ENCODE measurements at regions not wholly inside any gene's neighbourhood (a gene's known extent, or its start where the extent isn't known, plus 50 kb on each side); places are given as distances from the start of the nearest gene placed in this dataset.

DNA sequence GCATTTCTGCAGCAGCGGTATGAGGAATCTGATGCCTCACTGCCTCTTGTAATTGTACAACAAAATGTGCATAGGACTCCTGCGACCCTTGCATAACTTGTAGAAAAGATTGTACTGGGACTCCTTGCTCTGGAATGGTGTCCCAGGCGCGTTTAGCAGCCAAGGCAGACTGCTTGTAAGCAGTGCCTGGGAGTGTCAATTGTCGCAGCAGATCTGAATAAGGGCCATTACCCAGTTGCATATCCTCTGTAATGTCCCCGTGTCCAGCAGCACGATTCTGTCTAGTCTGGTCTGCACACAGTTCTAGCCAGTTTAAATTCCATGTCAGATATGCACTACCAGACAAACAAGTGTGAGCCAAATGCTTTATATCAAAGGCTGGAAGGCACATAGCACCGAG, 70.7 kb upstream of the BTN3A2 start:
- no peak for DNase-seq

DNA sequence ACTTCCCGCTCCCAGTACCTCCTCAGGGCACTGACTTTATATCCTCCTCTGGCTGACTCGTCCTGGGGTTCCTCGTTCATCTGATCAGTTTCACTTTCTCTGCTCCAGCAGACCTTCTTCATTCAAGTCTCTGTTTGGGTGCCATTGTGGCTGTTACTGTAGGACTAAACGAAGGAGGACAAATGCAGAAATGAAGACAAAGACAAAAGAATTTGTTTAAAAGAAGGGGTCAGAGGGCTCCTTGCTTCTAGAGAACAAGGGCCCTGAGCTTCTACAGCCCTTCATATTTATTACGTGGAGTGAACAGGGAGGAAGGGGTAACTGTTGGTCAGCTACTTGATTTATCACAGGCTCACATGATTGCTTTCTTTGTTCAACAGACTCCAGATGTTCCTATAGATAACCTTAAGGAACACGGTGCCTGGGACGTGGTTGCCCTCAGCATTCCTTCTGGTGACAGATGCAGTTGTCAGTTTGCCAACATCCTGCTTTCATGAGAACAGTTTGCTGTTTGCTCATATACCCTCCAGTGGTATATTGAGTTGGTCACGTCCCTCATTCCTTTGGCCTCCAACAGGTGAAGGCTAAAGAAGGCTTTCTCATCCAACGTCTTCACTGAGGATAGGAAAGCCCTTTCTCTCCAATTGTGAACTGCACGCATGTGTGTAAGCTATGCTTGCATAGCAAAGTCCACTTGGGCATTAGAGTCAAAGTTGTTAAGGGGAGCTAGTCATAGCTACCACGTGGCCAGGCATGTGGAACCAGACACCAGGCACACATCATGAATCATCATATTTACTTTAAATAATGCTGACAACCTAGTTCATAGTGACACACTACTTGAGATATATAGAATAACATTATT, 69.1 kb upstream of the BTN3A2 start:
- DNase-seq: peak; percentile 21 to 48

DNA sequence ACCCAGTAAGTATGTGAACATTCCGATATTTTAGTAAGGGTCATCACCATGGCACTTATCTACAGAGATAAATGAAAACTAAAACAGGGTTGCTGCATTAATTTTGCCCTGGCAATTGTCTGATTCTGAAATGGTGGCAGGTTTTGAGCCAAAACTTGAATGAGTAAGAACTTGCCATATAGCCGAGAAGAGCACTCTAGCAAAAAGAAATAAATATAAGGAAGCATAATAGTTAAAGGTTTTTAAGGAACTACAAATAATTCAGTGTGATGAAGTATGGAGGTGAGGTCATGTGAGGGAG, 68.5 kb upstream of the BTN3A2 start:
- no peak for DNase-seq

DNA sequence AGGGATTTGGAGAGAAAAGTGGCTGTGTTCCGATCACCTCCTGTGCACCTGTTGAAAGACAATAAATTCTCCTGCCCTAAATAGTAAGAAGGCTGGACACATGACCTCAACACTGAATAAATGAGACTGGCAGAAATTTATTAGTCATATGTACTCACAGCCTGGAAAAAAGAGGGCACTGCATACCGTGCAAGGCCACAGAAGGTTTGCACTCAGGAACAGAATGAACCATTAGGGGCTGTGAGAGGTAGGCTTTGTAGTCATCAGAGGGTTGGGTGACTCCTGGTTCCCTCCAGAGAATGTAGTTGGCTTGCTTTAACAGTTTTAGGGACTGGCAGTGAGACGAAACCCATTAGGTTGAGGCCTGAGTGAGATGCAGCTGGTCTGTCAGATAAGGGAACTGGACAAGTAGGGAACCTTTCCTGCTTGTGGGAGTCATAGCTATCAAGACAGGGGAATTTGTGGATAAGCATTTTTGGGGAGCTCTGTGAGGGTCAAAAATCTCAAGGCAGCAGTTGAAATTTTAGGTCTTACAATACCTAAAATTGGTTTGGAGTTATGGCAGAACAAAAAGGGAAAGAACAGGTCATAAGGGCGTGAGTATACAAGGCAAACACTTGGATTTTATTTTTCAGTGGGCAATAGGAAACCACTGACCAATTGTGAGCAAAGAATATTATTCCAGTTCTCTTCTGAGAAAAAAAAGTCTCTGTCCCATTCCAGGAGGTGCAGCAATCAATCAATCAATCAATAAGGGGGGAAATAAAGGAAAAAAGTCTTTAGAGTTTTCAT, 67.9 kb upstream of the BTN3A2 start:
- no peak for DNase-seq

DNA sequence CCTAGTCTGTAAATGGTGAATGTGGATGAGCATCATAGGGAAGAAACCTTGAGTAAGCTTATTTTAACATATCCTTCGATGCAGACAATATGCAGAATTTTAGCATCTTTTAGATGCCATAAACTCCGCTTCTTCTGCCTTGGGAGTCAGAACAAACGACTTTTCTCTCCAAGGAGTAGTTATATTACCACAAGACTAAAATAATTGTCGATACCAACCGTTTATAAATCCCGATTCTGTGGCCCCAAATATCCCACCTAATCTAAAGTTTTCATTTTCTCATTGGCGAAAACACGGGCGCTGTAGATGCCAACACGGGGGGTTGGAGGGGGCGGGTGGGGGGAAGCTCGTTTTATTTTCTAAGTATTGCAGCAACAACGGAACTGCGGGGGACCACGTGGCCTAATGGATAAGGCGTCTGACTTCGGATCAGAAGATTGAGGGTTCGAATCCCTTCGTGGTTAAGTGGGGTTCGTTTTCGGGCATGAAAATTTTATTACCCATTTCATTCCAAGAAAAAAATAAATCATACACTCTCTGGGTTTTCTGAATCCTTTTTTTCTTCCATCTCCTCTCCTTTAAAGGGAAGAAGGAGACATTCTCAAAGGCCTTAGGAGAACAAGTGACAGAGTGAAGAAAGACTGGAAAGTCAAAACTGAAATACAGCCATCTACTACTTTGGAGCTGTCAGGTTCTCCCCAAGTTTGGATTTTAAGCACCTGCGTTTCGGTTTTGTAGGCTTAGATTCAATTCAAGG, 65.5 kb upstream of the BTN3A2 start:
- no peak for DNase-seq

DNA sequence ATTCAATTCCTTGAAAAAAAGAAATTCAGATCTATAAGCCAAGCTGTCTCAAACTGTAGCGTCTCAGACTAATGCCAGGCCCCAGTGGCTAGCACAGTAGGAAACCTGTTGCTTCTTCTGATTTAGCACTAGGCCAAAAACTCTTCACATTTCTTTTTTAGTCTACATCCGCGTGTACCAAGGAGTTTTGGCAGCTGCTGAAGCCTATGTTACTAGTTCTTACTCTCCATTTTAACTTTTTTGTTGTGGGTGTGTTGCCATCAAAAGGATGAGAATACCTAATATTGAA, 65.0 kb upstream of the BTN3A2 start:
- DNase-seq: no peak

DNA sequence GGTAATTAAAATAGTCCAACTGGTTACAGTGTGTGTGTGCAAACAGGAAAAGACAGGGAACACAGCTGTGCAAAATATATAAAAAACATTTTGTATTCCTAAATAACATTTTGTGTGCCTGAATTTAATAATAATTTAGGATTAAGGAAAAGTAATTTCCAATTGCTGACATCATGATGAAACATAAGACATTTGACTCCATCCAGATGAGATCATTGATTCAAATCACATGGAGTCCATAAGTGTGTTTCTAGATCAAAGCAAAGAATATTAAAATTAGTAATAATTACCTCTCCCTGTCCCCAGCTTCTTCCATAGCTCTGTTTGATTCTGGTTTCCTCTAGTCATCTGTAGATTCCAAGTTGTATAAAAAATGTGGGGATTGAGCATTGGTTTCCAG, 64.6 kb upstream of the BTN3A2 start:
- no peak for DNase-seq

DNA sequence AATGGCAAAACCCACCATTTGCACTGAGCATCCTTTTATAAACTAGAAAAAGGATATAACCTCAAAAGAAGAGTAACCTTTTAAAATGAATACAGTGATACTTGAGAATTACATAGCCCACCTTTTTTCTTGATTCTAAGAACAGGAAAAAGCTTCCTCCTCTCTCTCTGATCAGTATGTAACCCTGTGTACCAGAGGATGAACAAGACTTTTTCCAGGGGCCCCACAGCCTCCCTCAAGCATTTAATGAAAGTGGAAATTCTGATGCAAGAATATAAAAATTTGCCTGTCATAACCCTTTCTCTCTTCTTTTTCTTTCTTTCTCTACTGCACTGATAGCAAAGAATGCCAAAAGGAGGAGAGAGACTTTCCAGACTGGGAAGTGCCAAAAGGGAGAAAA, 64.2 kb upstream of the BTN3A2 start:
- DNase-seq: no peak

DNA sequence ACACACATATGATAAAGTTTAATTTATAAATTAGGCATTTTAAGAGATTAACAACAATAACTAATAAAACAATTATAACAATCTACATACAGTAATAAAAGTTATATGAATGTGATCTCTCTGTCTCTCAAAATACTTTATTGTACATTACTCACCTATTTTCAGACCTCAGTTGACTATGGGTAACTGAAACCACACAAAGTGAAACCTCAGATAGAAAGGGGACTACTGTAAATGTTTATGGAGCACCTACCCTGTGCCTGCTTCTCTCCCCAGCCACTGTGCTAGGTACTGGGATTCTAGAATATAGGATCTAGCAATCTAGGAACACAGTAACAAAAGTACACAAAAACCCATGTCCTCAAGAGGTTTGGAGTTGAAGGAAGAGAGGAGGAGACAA, 63.4 kb upstream of the BTN3A2 start:
- DNase-seq: no peak

DNA sequence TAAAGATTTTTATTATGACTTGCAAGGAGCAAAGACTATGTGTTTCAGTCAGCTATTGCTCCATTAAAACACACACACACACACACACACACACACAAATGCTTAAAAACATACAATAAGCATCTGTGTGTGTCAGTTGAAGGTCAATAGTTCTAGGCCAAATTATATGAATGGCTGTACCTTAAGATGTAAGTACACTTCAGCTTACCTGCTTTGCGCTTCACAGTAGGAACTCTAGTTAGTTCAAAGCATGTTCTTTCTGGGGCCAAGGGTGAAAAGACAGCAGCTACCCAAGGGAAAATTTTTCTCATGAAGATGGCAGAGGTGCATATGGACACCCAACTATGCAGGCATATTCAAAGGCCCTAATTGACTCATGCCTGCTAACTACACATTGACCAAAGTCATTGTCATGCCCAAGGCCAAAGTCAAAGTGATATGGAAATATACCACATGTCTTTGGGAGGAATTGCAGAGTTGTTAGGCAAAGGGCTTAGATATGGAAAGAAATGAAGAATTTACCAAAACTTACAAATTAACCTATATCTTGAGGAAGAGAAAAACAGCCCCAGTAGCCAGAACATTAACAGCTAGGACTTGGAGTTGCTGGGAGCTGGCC, 61.9 kb upstream of the BTN3A2 start:
- no peak for DNase-seq

DNA sequence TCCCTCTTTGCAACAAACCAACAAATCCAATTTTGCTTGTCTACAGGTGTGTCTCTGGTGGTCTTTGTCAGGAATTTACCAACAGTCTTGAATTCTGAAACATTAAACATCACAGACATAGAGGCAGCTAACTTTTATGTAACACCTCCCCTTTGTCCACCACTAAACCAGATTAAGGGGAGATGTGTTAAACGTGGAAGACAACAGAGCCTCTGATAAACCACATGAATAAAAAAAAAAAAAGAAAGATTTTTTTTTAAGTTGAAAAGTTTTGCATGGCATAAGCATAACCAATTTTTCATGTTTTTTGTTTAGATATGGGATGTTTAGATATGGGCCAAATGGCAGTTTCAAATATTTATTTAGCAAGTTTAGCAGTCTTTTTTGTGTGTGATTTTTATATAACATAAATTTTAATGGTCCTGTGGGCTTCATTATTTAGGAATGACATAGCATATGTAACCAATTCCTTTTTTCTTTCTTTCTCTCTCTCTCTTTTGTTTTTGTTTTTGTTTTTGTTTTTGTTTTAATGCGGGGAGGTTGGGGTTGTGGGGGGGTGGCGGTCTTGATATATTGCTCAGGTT, 60.7 kb upstream of the BTN3A2 start:
- no peak for DNase-seq

DNA sequence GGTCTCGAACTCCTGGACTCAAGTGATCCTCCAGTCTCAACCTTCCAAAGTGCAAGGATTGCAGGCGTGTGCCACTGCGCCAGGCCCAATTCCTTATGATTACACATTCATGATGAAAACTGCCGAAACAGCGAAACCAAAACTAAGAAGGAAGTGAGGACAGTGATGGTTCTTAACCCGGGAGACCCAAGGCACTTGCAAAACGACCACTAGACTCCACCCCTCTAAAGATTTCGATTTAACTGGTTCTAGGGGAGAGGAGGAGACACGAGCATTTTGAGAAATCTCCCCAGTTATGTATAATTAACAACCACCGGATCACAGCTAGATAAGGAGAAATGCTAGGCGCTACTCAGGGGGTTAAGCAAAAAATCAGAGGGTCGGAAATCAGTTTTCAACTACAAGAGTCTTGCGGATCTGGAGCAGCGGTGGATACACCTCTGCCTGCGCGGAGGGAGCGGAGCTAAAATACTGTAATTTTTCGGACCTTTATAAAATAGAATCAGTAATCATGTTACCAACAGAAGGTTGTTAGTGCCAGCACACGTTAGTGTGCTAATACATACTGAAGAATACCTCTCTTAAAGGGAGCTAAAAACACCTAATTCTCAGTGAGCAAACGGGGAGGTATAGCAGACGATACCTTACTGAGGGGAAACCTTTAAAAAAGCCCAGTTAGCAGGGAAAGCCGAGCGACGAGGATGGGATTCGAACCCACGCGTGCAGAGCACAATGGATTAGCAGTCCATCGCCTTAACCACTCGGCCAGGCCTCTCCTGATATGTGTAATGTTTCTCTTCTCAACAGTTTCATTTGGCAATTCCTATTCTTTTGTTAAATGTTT, 60.0 kb upstream of the BTN3A2 start:
- peak; percentile 21 to 81 for DNase-seq

DNA sequence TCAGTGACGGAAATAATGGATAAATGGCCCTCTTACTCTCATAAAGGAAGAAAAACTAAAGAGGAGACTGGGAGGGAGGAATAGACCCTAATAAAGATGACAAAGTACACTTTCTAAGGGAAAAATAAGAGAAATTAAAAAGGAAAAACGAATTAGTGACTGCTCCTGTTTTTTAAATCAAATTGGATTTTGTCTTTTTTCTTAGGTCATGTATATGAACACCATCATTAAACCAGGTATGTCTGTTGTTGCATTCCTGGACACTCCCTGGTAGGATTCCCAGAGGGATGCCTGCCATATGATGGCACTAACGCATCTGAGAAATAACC, 59.4 kb upstream of the BTN3A2 start:
- no peak for DNase-seq

DNA sequence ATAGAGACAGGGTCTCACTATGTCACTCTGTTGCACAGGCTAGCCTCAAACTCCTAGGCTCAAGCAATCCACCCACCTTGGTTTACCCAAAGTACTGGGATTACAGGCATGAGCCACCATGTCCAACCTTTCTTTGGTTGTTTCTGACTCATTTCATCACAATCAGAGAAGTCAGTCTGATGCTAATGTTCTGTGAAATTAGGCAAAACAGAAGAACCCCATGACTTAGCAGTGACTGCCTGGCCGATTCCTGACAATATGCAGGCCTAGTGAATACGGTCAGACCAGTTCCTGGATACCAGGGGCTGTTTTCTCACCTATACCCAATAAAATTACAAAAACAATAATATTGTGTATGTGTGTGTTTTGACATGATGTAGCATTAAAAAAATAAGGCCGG, 58.8 kb upstream of the BTN3A2 start:
- DNase-seq: no peak

DNA sequence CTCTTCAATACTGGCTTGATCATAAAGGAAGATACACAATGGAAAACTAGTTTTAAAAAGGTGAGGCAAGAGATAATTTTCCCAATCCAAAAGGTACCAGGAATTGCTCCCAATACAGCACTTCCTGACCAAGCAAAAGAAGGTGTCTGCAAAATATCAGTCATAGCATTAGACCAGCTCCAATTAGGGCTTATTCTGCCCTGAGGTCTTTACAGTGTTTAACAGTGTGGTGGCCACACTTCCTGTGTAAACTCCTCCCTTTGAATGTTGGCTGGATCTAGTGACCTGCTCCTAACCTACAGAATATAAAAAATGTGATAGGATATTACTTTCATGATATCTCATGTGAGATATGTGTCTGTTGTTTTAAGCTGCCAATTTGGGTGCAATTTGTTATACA, 57.1 kb upstream of the BTN3A2 start:
- no peak for DNase-seq

DNA sequence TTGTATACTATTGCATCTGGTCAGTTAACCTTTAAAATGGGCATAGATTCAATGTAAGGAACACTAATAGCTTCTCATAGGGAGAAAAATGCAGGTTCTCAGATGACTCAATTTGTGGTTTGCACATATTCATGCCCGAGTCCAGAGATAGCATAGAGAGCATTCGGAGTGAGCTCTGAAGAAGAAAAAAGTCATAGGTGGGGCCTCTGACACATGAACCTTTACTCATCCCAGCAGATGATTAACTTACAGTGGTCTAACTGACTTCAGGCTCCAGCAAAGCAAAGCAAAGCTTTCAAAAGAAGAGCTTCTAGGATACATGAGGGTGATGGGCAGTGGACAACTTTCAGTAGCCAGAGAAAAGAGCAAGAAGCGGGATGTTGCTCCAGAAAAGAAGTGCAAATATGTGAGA, 55.3 kb upstream of the BTN3A2 start:
- peak; percentile 33 to 70 for DNase-seq

DNA sequence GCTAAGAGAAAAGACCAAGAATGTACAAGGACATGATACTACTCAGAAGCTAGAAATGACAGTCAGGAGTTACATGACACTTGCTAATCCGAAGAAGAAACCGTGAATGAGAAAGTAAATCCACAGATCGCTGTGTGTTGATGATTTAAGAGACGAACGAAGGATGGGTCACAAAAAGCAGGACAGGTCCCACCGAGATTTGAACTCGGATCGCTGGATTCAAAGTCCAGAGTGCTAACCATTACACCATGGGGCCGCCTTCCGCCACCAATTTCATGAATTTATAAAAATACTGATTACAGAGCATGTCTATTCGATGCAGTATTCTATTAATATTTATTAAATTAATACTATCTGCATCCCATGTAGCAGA, 54.0 kb upstream of the BTN3A2 start:
- DNase-seq: peak; percentile 12 to 60

DNA sequence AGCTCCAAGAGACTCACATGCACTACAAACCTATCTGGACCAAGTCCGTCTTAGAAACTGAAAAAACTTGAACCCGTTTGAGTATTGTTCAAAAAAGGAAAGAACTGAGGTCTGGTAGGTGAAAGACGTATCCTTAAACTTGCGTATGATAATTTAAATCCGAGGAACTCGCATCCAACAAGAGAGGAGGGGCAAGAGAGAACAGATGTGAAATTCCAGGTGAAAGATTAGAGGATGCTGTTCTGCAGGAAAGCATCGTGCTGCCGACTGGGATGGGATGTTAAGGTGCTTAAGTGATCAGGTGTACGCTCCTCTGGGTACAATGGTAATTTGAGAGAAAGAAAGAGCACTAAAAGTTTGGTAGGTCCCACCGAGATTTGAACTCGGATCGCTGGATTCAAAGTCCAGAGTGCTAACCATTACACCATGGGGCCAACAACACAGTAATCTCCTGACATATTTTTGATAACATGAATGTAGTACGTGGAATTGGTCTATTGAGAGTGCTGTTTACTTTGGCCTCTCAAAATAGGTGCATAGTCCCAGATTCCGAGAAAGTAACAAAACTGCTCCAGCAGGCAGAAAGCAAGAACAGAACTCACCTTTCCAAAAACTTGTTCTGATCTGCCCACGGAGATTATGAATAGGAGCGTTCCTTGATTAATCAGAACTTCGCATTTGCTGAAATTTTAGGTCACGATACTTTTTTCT, 53.5 kb upstream of the BTN3A2 start:
- peak; percentile 43 to 85 for DNase-seq

DNA sequence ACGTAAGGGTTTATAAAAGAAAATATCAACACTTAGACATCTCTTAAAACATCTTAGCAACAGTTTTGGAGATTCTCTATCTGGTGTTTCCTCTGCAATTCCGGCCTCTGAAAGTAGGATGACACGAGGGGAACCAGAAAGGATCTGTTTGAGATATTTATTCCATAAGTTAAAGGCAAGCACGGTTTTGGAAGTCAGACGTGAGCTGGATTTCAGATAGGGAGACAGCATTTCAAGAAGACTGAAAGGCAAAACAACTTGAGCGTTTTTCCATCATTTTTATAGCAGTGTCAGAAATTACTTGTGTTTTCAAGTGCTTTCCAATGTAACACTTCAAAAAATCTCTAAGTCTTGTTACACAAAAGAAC, 52.9 kb upstream of the BTN3A2 start:
- no peak for DNase-seq

DNA sequence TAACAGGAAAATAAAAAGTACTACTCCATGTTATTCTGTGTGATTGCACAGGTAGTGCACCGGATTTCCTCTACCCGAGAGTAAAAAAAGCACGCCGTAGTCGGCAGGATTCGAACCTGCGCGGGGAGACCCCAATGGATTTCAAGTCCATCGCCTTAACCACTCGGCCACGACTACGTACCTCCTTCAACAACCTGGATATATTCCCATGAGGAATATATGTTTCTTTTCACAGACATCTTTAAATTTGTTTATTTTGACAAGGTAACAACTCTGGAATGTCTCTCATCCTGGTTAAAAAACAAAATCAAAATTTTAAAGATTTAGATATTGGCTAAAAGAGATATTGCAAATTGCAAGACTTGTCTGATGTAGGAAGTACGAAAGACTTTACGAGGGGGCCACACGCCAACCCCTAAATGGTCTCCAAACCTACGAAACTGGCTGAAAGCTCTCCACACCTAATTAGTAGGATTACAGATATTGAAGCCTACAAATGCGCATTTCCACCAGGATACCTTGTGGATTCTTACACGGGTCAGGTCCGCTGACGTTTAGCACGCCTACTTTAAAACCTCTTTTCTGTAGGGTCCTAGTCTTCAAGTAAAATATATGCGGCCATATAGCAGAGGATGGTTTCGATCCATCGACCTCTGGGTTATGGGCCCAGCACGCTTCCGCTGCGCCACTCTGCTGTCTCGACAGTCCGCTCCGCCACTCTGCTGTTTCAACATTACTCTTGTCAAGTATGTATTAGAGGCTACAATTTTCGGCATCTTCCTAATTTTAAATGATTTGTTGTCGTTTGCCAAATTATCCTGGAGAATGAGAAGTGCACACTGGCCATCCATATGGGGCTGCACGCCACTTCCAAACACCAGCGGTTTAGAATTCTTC, 52.2 kb upstream of the BTN3A2 start:
- DNase-seq: peak; percentile 69 to 92

Measured in SW 1271 (cell line).